ENCODE measurements at regions not wholly inside any gene's neighbourhood (a gene's known extent, or its start where the extent isn't known, plus 50 kb on each side); places are given as distances from the start of the nearest gene placed in this dataset.

DNA sequence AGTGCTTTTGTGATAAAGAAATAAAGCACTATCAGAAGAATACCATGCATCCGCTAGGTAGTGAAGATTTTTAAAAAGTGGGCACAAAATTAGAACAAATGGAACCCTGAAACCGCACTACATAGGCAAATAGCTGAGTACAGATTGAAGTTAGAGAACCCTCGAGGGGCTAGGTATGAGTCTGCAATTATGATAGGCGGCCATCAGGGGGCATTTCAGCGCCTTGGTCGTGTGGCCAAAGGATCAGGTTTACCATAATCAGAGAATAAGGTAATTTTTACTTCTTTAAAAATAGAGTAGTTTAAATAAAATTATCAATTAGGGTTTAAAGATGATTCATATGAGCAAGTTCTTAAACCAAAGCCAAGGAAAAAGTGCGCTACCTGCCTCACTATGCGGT, 129.8 kb downstream of the TMX1 start:
- TF ChIP-seq POLR2AphosphoS5 (IDR thresholded peaks at IDR 0.05; ENCODE audit: borderline replicate concordance, low read depth, low read length) (no peak), EZH2 (IDR thresholded peaks at IDR 0.05) (no peak), FOXP2 (optimal IDR thresholded peaks at IDR 0.05; ENCODE audit: control extremely low read depth, extremely low read length, insufficient read depth) (no peak)
